ENCODE measurements at regions not wholly inside any gene's neighbourhood (a gene's known extent, or its start where the extent isn't known, plus 50 kb on each side); places are given as distances from the start of the nearest gene placed in this dataset.

DNA sequence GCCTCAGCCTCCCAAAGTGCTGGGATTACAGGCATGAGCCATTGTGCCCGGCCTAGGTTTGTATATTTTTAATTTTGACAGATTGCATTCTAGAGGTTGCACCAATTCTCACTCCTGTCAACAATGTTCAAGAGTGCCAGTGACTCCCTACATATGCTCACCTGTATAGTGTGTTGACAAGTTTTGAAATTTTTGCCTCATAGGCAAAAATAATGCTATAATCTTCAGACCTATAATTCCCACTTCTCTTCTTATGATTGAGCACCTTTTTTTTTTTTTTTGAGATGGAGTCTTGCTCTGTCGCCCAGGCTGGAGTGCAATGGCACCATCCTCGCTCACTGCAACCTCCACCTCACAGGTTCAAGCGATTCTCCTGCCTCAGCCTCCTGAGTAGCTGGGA, 139.7 kb downstream of the EVX1 start:
- TF ChIP-seq ZNF720 (CRISPR knock-in tag; IDR thresholded peaks at IDR 0.05) (no peak), CCAR2 (optimal IDR thresholded peaks at IDR 0.05; ENCODE audit: low read depth, low read length) (no peak)
- TF ChIP-seq, protein P1, sequence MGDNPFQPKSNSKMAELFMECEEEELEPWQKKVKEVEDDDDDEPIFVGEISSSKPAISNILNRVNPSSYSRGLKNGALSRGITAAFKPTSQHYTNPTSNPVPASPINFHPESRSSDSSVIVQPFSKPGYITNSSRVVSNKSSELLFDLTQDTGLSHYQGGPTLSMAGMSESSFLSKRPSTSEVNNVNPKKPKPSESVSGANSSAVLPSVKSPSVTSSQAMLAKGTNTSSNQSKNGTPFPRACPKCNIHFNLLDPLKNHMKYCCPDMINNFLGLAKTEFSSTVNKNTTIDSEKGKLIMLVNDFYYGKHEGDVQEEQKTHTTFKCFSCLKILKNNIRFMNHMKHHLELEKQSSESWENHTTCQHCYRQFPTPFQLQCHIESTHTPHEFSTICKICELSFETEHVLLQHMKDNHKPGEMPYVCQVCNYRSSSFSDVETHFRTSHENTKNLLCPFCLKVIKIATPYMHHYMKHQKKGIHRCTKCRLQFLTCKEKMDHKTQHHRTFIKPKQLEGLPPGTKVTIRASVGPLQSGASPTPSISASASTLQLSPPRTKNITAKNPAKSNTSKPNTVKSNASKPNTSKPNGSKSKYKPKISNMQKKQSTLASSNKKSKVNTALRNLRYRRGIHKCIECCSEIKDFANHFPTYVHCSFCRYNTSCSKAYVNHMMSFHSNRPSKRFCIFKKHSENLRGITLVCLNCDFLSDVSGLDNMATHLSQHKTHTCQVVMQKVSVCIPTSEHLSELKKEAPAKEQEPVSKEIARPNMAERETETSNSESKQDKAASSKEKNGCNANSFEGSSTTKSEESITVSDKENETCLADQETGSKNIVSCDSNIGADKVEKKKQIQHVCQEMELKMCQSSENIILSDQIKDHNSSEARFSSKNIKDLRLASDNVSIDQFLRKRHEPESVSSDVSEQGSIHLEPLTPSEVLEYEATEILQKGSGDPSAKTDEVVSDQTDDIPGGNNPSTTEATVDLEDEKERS (CRISPR knock-in tag; IDR thresholded peaks at IDR 0.05) = no peak
